ENCODE measurements at regions not wholly inside any gene's neighbourhood (a gene's known extent, or its start where the extent isn't known, plus 50 kb on each side); places are given as distances from the start of the nearest gene placed in this dataset.
"Not testable (repeated sequence)": the region's sequence is repeated elsewhere in the genome, so short reads cannot be mapped to it uniquely, and the experiment has no call there.

DNA sequence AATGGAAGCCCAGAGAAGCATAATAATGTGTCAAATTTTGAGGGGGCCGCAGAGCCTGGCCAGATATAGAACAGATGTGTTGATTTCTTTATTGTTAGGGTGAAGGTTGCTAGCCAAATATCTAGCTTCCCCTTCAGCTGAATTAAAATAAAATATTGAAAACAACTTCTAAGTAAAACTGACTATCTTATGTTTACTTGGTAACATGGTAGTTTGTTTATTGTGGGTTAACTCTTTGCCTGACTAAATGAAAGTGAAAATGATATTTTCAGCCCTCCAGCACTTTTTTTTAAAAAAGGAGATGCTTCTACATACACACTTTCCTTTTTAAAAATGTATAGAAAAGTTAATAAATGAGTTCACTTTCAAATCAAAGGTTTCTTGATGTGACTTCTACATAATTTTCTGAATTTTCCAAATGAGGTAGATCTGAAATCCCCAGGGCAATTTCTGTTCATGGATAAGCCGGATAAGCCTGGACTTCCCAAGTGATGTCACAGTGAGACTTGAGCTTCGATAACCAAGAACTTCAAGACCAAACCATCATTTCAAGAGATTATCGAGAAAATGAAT lies 172.1 kb upstream of the OLIG3 start:
- no peak overlapping the region for H3K4me3 ChIP-seq (ENCODE audit: low read length in 2 of 2)
- H3K4me1 ChIP-seq (ENCODE audit: control insufficient read depth in 1 of 2, insufficient read depth in 2 of 2, low read length in 2 of 2), result no peaks in the 10 kb centered on the region
- intact Hi-C loops (cut with DNase I), result no loop called here
- DNase-seq (no peak), ATAC-seq (ENCODE audit: low FRiP score) (no peak)
- H3K27ac ChIP-seq (ENCODE audit: low read depth in 1 of 2, low read length in 2 of 2), result no peak overlapping the region
- no peaks in the 10 kb centered on the region for H3K36me3 ChIP-seq (ENCODE audit: control insufficient read depth in 1 of 2, insufficient read depth in 2 of 2, low read length in 1 of 2)
- H3K9me3 ChIP-seq (ENCODE audit: control insufficient read depth, low read length), result no peaks in the 10 kb centered on the region
- WGBS, 2 donors, result 65 to 69% methylated on average over 4 of the region's 4 CpGs
- no peaks in the 10 kb centered on the region for H3K27me3 ChIP-seq (ENCODE audit: control insufficient read depth in 1 of 2, insufficient read depth in 2 of 2, low read length in 1 of 2)

DNA sequence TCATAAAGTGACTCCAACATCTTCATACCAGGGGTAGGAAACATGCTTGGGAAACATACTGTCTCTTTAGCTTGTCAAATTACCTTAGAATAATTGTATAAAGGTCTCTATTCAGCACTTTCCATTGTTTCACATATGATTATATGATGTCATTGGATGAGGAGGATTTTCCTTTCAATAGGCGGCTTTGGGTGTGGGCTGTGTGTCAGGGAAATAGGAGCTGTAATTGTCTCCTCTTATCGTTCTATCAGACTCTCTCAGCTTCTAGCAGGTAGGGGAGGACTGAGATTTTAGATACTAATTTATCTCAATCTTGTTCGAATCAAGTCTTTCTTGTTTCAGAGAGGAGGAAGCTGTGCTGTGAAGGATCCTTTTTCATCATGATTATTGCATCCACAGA lies 179.4 kb upstream of the OLIG3 start:
- 62 to 75% methylated on average over 3 of the region's 3 CpGs for WGBS, 2 donors
- intact Hi-C loops (cut with DNase I), result no loop called here

DNA sequence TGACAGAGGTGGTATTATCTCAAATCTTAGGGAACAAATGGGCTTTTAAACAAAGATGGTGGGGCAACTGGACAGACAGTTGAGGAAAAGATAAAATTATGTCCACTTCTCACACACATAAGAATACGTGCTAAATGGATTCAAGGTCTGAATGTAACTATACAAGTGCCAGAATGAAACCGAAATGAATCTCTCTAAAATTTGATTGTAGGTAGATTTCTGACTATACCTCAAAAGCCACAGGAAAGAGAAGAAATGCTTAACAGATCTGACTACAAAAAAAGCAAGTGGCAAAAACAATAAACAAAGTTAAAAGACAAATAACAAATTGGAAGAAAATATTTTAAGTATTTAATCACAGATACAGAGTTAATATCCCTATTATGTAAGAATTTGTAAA lies 182.7 kb upstream of the OLIG3 start:
- WGBS, 2 donors, result 88 to 92% methylated on average over 2 of the region's 2 CpGs
- no peak overlapping the region for H3K4me3 ChIP-seq (ENCODE audit: low read length in 2 of 2)
- H3K36me3 ChIP-seq (ENCODE audit: control insufficient read depth in 1 of 2, insufficient read depth in 2 of 2, low read length in 1 of 2), result no peaks in the 10 kb centered on the region
- no peaks in the 10 kb centered on the region for H3K9me3 ChIP-seq (ENCODE audit: control insufficient read depth, low read length)
- no peaks in the 10 kb centered on the region for H3K27me3 ChIP-seq (ENCODE audit: control insufficient read depth in 1 of 2, insufficient read depth in 2 of 2, low read length in 1 of 2)
- DNase-seq (no peak), ATAC-seq (ENCODE audit: low FRiP score) (no peak)
- H3K27ac ChIP-seq (ENCODE audit: low read depth in 1 of 2, low read length in 2 of 2), result no peak overlapping the region
- no peaks in the 10 kb centered on the region for H3K4me1 ChIP-seq (ENCODE audit: control insufficient read depth in 1 of 2, insufficient read depth in 2 of 2, low read length in 2 of 2)
- intact Hi-C loops (cut with DNase I), result no loop called here

More for the DNA sequence above, 179.4 kb upstream of the OLIG3 start:
- no peak for DNase-seq
- ATAC-seq (ENCODE audit: low FRiP score), result no peak
- Histone ChIP-seq H3K27ac (ENCODE audit: low read depth in 1 of 2, low read length in 2 of 2) (no peak overlapping the region), H3K9me3 (ENCODE audit: control insufficient read depth, low read length) (no peaks in the 10 kb centered on the region), H3K4me1 (ENCODE audit: control insufficient read depth in 1 of 2, insufficient read depth in 2 of 2, low read length in 2 of 2) (no peaks in the 10 kb centered on the region), H3K4me3 (ENCODE audit: low read length in 2 of 2) (no peak overlapping the region), H3K36me3 (ENCODE audit: control insufficient read depth in 1 of 2, insufficient read depth in 2 of 2, low read length in 1 of 2) (no peaks in the 10 kb centered on the region), H3K27me3 (ENCODE audit: control insufficient read depth in 1 of 2, insufficient read depth in 2 of 2, low read length in 1 of 2) (no peaks in the 10 kb centered on the region)

DNA sequence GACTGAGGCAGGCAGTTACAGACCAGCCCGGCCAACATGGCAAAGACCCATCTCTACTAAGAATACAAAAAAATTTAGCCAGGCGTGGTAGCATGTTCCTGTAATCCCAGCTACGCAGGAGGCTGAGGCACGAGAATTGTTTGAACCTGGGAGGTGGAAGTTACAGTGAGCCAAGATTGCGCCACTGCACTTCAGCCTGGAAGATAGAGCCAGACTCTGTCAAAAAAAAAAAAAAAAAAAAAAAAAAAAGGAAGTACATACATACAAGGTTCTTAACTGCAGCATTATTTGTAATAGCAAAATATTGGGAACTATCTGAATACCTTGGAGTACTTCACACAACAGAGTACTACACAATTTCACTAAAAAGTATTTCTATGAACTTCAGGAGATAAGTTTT lies 183.5 kb upstream of the OLIG3 start:
- H3K9me3 ChIP-seq (ENCODE audit: control insufficient read depth, low read length), result no peaks in the 10 kb centered on the region
- H3K27ac ChIP-seq (ENCODE audit: low read depth in 1 of 2, low read length in 2 of 2), result no peak overlapping the region
- ATAC-seq (ENCODE audit: low FRiP score) (no peak), DNase-seq (peak in 1 of 2 donors; percentile 76)
- H3K4me1 ChIP-seq (ENCODE audit: control insufficient read depth in 1 of 2, insufficient read depth in 2 of 2, low read length in 2 of 2), result no peaks in the 10 kb centered on the region
- intact Hi-C loops (cut with DNase I), result no loop called here
- H3K4me3 ChIP-seq (ENCODE audit: low read length in 2 of 2), result no peak overlapping the region
- no peaks in the 10 kb centered on the region for H3K27me3 ChIP-seq (ENCODE audit: control insufficient read depth in 1 of 2, insufficient read depth in 2 of 2, low read length in 1 of 2)
- H3K36me3 ChIP-seq (ENCODE audit: control insufficient read depth in 1 of 2, insufficient read depth in 2 of 2, low read length in 1 of 2), result no peaks in the 10 kb centered on the region
- 84 to 86% methylated on average over 5 of the region's 5 CpGs for WGBS, 2 donors

DNA sequence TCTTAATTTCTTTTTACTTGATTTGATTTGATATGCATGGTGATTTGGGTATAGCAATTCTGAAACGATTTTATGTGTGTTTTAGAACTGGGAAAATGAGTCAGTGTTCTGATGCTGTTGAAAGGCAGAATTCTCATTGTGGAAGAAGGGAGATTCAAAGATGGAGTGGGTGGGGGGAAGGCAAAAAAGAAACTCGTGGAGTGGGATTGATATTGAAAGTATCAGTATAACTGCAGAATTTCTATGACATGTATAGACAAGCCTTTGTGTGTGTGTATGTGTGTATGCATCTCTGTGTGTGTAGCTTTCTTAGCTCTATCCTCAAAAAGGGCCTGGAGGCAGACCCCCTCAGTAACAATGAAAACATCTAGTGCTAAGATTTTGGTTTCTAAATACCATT lies 184.3 kb upstream of the OLIG3 start:
- no peaks in the 10 kb centered on the region for H3K36me3 ChIP-seq (ENCODE audit: control insufficient read depth in 1 of 2, insufficient read depth in 2 of 2, low read length in 1 of 2)
- H3K27me3 ChIP-seq (ENCODE audit: control insufficient read depth in 1 of 2, insufficient read depth in 2 of 2, low read length in 1 of 2), result no peaks in the 10 kb centered on the region
- DNase-seq (no peak), ATAC-seq (ENCODE audit: low FRiP score) (no peak)
- intact Hi-C loops (cut with DNase I), result no loop called here
- no peak overlapping the region for H3K4me3 ChIP-seq (ENCODE audit: low read length in 2 of 2)
- WGBS, 2 donors, result 81 to 86% methylated on average over 2 of the region's 2 CpGs
- no peaks in the 10 kb centered on the region for H3K9me3 ChIP-seq (ENCODE audit: control insufficient read depth, low read length)
- H3K27ac ChIP-seq (ENCODE audit: low read depth in 1 of 2, low read length in 2 of 2), result no peak overlapping the region
- H3K4me1 ChIP-seq (ENCODE audit: control insufficient read depth in 1 of 2, insufficient read depth in 2 of 2, low read length in 2 of 2), result no peaks in the 10 kb centered on the region

DNA sequence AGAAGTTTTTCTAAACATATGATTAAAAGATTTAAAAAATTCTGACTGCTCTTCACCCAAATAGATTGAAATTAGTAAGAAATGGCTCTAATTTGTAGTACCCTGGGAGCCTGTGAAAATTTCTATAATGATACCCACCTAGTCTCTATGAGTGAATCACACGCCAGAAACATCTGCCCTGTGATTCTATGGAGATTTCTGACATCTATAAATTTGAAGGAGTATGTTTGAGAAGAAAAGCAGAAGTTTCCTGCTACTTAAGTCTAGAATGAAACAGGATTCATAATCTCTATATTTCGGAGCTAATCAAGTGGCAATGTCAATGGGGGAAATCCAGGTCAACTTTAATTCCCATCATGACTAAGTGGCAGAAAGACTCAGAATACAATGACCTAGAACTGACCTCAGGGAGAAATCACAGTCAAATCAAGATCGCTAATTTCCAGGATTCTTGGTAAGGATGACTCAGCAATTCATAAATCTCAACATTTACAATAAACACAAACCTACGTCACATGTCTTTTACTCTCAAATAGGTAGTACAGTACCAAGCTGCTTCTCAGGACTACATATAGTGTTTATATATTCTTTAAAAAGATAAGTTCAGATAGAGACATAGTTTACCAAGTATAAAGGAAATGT lies 186.2 kb upstream of the TNFAIP3 start:
- Histone ChIP-seq H3K9me3 (ENCODE audit: control insufficient read depth, low read length) (no peaks in the 10 kb centered on the region), H3K27me3 (ENCODE audit: control insufficient read depth in 1 of 2, insufficient read depth in 2 of 2, low read length in 1 of 2) (no peaks in the 10 kb centered on the region), H3K36me3 (ENCODE audit: control insufficient read depth in 1 of 2, insufficient read depth in 2 of 2, low read length in 1 of 2) (no peaks in the 10 kb centered on the region), H3K4me1 (ENCODE audit: control insufficient read depth in 1 of 2, insufficient read depth in 2 of 2, low read length in 2 of 2) (no peaks in the 10 kb centered on the region), H3K27ac (ENCODE audit: low read depth in 1 of 2, low read length in 2 of 2) (no peak overlapping the region), H3K4me3 (ENCODE audit: low read length in 2 of 2) (no peak overlapping the region)
- intact Hi-C loops (cut with DNase I), result no loop called here
- no peak for DNase-seq
- WGBS, 2 donors, result 66 to 67% methylated on average over 4 of the region's 4 CpGs
- ATAC-seq (ENCODE audit: low FRiP score), result no peak

DNA sequence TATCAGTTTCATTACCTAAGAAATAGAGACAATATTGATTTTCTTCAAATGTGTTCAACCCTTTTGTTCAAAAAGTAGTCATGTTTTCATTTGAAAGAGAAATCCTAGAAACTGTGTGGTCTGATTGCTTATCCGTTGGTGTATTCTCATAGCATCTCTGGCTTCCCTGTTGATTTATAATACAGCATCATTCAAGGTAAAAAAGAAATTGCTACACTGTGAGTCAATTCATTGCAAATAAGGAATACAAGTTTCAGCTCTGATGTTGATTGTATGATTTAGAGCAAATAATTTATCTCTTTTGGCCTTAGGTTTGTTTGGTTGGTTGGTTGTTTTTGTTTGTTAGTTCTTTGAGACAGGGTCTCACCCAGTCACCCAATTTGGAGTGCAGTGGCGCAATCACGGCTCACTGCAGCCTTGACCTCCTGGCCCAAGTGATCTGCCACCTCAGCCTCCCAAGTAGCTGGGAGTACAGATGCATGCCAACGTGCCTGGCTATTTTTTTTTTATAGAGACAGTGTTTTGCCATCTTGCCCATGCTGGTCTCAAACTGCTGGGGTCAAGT lies 185.5 kb upstream of the TNFAIP3 start:
- DNase-seq, result no peak
- intact Hi-C loops (cut with DNase I), result no loop called here
- no peaks in the 10 kb centered on the region for H3K9me3 ChIP-seq (ENCODE audit: control insufficient read depth, low read length)
- no peak for ATAC-seq (ENCODE audit: low FRiP score)
- no peaks in the 10 kb centered on the region for H3K4me1 ChIP-seq (ENCODE audit: control insufficient read depth in 1 of 2, insufficient read depth in 2 of 2, low read length in 2 of 2)
- no peaks in the 10 kb centered on the region for H3K36me3 ChIP-seq (ENCODE audit: control insufficient read depth in 1 of 2, insufficient read depth in 2 of 2, low read length in 1 of 2)
- no peak overlapping the region for H3K4me3 ChIP-seq (ENCODE audit: low read length in 2 of 2)
- no peaks in the 10 kb centered on the region for H3K27me3 ChIP-seq (ENCODE audit: control insufficient read depth in 1 of 2, insufficient read depth in 2 of 2, low read length in 1 of 2)
- 80 to 87% methylated on average over 4 of the region's 4 CpGs for WGBS, 2 donors
- no peak overlapping the region for H3K27ac ChIP-seq (ENCODE audit: low read depth in 1 of 2, low read length in 2 of 2)

DNA sequence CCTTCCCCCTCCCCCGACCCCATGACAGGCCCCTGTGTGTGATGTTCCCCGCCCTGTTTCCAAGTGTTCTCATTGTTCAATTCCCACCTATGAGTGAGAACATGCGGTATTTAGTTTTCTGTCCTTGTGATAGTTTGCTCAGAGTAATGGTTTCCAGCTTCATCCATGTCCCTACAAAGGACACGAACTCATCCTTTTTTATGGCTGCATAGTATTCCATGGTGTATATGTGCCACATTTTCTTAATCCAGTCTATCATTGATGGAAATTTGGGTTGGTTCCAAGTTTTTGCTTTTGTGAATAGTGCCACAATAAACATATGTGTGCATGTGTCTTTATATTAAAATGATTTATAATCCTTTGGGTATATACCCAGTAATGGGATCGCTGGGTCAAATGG lies 184.4 kb upstream of the TNFAIP3 start:
- not testable (repeated sequence) for DNase-seq; H3K36me3 ChIP-seq (ENCODE audit: control insufficient read depth in 1 of 2, insufficient read depth in 2 of 2, low read length in 1 of 2)

DNA sequence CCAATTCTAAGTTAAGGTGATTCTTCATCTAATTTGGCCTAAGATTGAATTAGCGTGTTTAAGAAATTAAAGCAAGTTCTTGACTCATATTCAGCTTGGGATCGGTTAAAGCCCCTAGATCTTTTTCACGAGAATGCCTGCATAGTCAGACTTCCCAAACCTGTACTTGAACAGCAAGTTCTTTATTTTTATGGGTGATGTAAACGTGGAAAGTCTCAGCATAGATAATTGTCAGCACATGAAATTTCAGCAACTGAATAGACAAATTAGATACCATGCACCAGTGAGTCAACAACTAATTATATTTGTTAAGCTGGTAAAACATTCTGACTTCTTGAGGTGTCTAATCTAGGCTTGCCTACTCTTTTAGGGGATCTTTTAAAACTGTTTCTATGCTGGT lies 183.1 kb upstream of the TNFAIP3 start:
- Histone ChIP-seq H3K9me3 (ENCODE audit: control insufficient read depth, low read length) (no peaks in the 10 kb centered on the region), H3K4me3 (ENCODE audit: low read length in 2 of 2) (no peak overlapping the region), H3K36me3 (ENCODE audit: control insufficient read depth in 1 of 2, insufficient read depth in 2 of 2, low read length in 1 of 2) (no peaks in the 10 kb centered on the region), H3K27me3 (ENCODE audit: control insufficient read depth in 1 of 2, insufficient read depth in 2 of 2, low read length in 1 of 2) (no peaks in the 10 kb centered on the region), H3K27ac (ENCODE audit: low read depth in 1 of 2, low read length in 2 of 2) (no peak overlapping the region), H3K4me1 (ENCODE audit: control insufficient read depth in 1 of 2, insufficient read depth in 2 of 2, low read length in 2 of 2) (no peaks in the 10 kb centered on the region)
- ATAC-seq (ENCODE audit: low FRiP score), result no peak
- no peak for DNase-seq
- intact Hi-C loops (cut with DNase I), result no loop called here
- WGBS, 2 donors, result 64 to 65% methylated on average over 4 of the region's 4 CpGs

More for the DNA sequence above, 184.4 kb upstream of the TNFAIP3 start:
- H3K9me3 ChIP-seq (ENCODE audit: control insufficient read depth, low read length); ATAC-seq (ENCODE audit: low FRiP score); H3K27me3 ChIP-seq (ENCODE audit: control insufficient read depth in 1 of 2, insufficient read depth in 2 of 2, low read length in 1 of 2); H3K4me3 ChIP-seq (ENCODE audit: low read length in 2 of 2); H3K4me1 ChIP-seq (ENCODE audit: control insufficient read depth in 1 of 2, insufficient read depth in 2 of 2, low read length in 2 of 2); H3K27ac ChIP-seq (ENCODE audit: low read depth in 1 of 2, low read length in 2 of 2); intact Hi-C loops (cut with DNase I): not testable (repeated sequence)
- WGBS, 2 donors, result 93% methylated on average over 5 of the region's 5 CpGs

All from aorta (tissue), 5 donors.